ENCODE measurements at regions not wholly inside any gene's neighbourhood (a gene's known extent, or its start where the extent isn't known, plus 50 kb on each side); places are given as distances from the start of the nearest gene placed in this dataset.

- H3K4me1 Mint-ChIP-seq: no peaks in the 10 kb centered on the region
- H3K27ac Mint-ChIP-seq: no peak overlapping the region
- no peak for ATAC-seq (ENCODE audit: low read depth)
- H3K36me3 Mint-ChIP-seq: no peaks in the 10 kb centered on the region
- no peak for DNase-seq
- H3K27me3 Mint-ChIP-seq: no peaks in the 10 kb centered on the region
- no peak overlapping the region for H3K4me3 Mint-ChIP-seq
- H3K9me3 Mint-ChIP-seq: peaks cover 8% of the 10 kb centered on the region
- POLR2A ChIA-PET: no interaction called here
These were observed 562.1 kb downstream of the XIRP2 start for GRCh38 chr2:167450364-167450763.

- Mint-ChIP-seq H3K9me3 (peaks cover 4% of the 10 kb centered on the region), H3K36me3 (no peaks in the 10 kb centered on the region), H3K4me3 (no peak overlapping the region), H3K4me1 (no peaks in the 10 kb centered on the region), H3K27ac (no peak overlapping the region), H3K27me3 (no peaks in the 10 kb centered on the region)
- ATAC-seq (ENCODE audit: low read depth): no peak
- no peak for DNase-seq
- POLR2A ChIA-PET: interaction anchor here (0.7 kb wide), 1 partner anchor 1377 kb away, joined by 4 read pairs; no protein-coding TSS in a partner anchor
These were observed 552.1 kb downstream of the XIRP2 start for GRCh38 chr2:167440382-167440781.

GRCh38 chr2:167438206-167438605 is 549.9 kb downstream of the XIRP2 start:
- no peak for DNase-seq
- no peak for ATAC-seq (ENCODE audit: low read depth)
- Mint-ChIP-seq H3K36me3 (no peaks in the 10 kb centered on the region), H3K4me1 (no peaks in the 10 kb centered on the region), H3K4me3 (no peak overlapping the region), H3K9me3 (peaks cover 3% of the 10 kb centered on the region), H3K27me3 (no peaks in the 10 kb centered on the region), H3K27ac (no peak overlapping the region)
- POLR2A ChIA-PET: no interaction called here

- Mint-ChIP-seq H3K36me3 (no peaks in the 10 kb centered on the region), H3K27ac (no peak overlapping the region), H3K4me1 (no peaks in the 10 kb centered on the region), H3K4me3 (no peak overlapping the region), H3K9me3 (peaks cover 3% of the 10 kb centered on the region), H3K27me3 (no peaks in the 10 kb centered on the region)
- ATAC-seq (ENCODE audit: low read depth): no peak
- POLR2A ChIA-PET: no interaction called here
- no peak for DNase-seq
These were observed 543.7 kb downstream of the XIRP2 start for GRCh38 chr2:167431949-167432348.

- H3K4me1 Mint-ChIP-seq: no peaks in the 10 kb centered on the region
- no peaks in the 10 kb centered on the region for H3K36me3 Mint-ChIP-seq
- no peaks in the 10 kb centered on the region for H3K9me3 Mint-ChIP-seq
- ATAC-seq (ENCODE audit: low read depth): no peak
- POLR2A ChIA-PET: no interaction called here
- no peaks in the 10 kb centered on the region for H3K27me3 Mint-ChIP-seq
- no peak overlapping the region for H3K4me3 Mint-ChIP-seq
- no peak overlapping the region for H3K27ac Mint-ChIP-seq
- no peak for DNase-seq
These were observed 542.2 kb downstream of the XIRP2 start for GRCh38 chr2:167430447-167430846.

- Mint-ChIP-seq H3K4me1 (no peaks in the 10 kb centered on the region), H3K4me3 (no peak overlapping the region), H3K9me3 (no peaks in the 10 kb centered on the region), H3K27ac (no peak overlapping the region), H3K36me3 (no peaks in the 10 kb centered on the region), H3K27me3 (no peaks in the 10 kb centered on the region)
- no peak for DNase-seq
- no peak for ATAC-seq (ENCODE audit: low read depth)
- POLR2A ChIA-PET: no interaction called here
These were observed 536.8 kb downstream of the XIRP2 start for GRCh38 chr2:167424803-167425755.

GRCh38 chr2:167424221-167424620 is 535.9 kb downstream of the XIRP2 start:
- DNase-seq: no peak
- H3K27ac Mint-ChIP-seq: no peak overlapping the region
- no peaks in the 10 kb centered on the region for H3K4me1 Mint-ChIP-seq
- POLR2A ChIA-PET: no interaction called here
- H3K9me3 Mint-ChIP-seq: no peaks in the 10 kb centered on the region
- no peak overlapping the region for H3K4me3 Mint-ChIP-seq
- H3K27me3 Mint-ChIP-seq: no peaks in the 10 kb centered on the region
- no peak for ATAC-seq (ENCODE audit: low read depth)
- no peaks in the 10 kb centered on the region for H3K36me3 Mint-ChIP-seq

- H3K4me3 Mint-ChIP-seq: no peak overlapping the region
- H3K36me3 Mint-ChIP-seq: no peaks in the 10 kb centered on the region
- H3K27me3 Mint-ChIP-seq: no peaks in the 10 kb centered on the region
- no peaks in the 10 kb centered on the region for H3K9me3 Mint-ChIP-seq
- DNase-seq (no peak), ATAC-seq (ENCODE audit: low read depth) (no peak)
- no peak overlapping the region for H3K27ac Mint-ChIP-seq
- POLR2A ChIA-PET: no interaction called here
- H3K4me1 Mint-ChIP-seq: no peaks in the 10 kb centered on the region
These were observed 535.5 kb downstream of the XIRP2 start for GRCh38 chr2:167423731-167424130.

GRCh38 chr2:167420211-167420610 is 531.9 kb downstream of the XIRP2 start:
- Mint-ChIP-seq H3K27ac (no peak overlapping the region), H3K9me3 (no peaks in the 10 kb centered on the region), H3K27me3 (no peaks in the 10 kb centered on the region), H3K36me3 (no peaks in the 10 kb centered on the region), H3K4me1 (no peaks in the 10 kb centered on the region), H3K4me3 (no peak overlapping the region)
- DNase-seq (no peak), ATAC-seq (ENCODE audit: low read depth) (no peak)
- POLR2A ChIA-PET: no interaction called here

- Mint-ChIP-seq H3K27ac (no peak overlapping the region), H3K36me3 (no peaks in the 10 kb centered on the region), H3K4me3 (no peak overlapping the region), H3K27me3 (no peaks in the 10 kb centered on the region), H3K9me3 (no peaks in the 10 kb centered on the region), H3K4me1 (no peaks in the 10 kb centered on the region)
- ATAC-seq (ENCODE audit: low read depth): no peak
- POLR2A ChIA-PET: no interaction called here
- DNase-seq: no peak
These were observed 526.8 kb downstream of the XIRP2 start for GRCh38 chr2:167415068-167415467.

GRCh38 chr2:167411367-167411766 is 523.1 kb downstream of the XIRP2 start:
- no peaks in the 10 kb centered on the region for H3K27me3 Mint-ChIP-seq
- H3K4me1 Mint-ChIP-seq: no peaks in the 10 kb centered on the region
- H3K27ac Mint-ChIP-seq: no peak overlapping the region
- H3K4me3 Mint-ChIP-seq: no peak overlapping the region
- H3K9me3 Mint-ChIP-seq: peaks cover 2% of the 10 kb centered on the region
- POLR2A ChIA-PET: no interaction called here
- DNase-seq (no peak), ATAC-seq (ENCODE audit: low read depth) (no peak)
- H3K36me3 Mint-ChIP-seq: no peaks in the 10 kb centered on the region

GRCh38 chr2:167406558-167406957 is 518.3 kb downstream of the XIRP2 start:
- Mint-ChIP-seq H3K4me3 (no peak overlapping the region), H3K27ac (no peak overlapping the region), H3K9me3 (peaks cover 2% of the 10 kb centered on the region), H3K36me3 (no peaks in the 10 kb centered on the region), H3K4me1 (no peaks in the 10 kb centered on the region), H3K27me3 (no peaks in the 10 kb centered on the region)
- ATAC-seq (ENCODE audit: low read depth): no peak
- DNase-seq: no peak
- POLR2A ChIA-PET: no interaction called here

- Mint-ChIP-seq H3K4me1 (no peaks in the 10 kb centered on the region), H3K36me3 (no peaks in the 10 kb centered on the region), H3K27me3 (no peaks in the 10 kb centered on the region), H3K4me3 (no peak overlapping the region), H3K27ac (no peak overlapping the region), H3K9me3 (peaks cover 2% of the 10 kb centered on the region)
- POLR2A ChIA-PET: no interaction called here
- no peak for DNase-seq
- ATAC-seq (ENCODE audit: low read depth): no peak
These were observed 516.5 kb downstream of the XIRP2 start for GRCh38 chr2:167404627-167405284.

GRCh38 chr2:167401309-167401708 is 513.0 kb downstream of the XIRP2 start:
- Mint-ChIP-seq H3K4me1 (no peaks in the 10 kb centered on the region), H3K4me3 (no peak overlapping the region), H3K27ac (no peak overlapping the region), H3K27me3 (no peaks in the 10 kb centered on the region), H3K9me3 (no peaks in the 10 kb centered on the region), H3K36me3 (no peaks in the 10 kb centered on the region)
- DNase-seq (no peak), ATAC-seq (ENCODE audit: low read depth) (no peak)
- POLR2A ChIA-PET: no interaction called here
